Mesothelial cell of epicardium (in vitro differentiated cells): ENCODE measurements at regions not wholly inside any gene's neighbourhood (a gene's known extent, or its start where the extent isn't known, plus 50 kb on each side); places are given as distances from the start of the nearest gene placed in this dataset.

Experiments
- DNase-seq, 2 experiments: peaks; one replicate each; pipeline ENCODE4 v3.0.0; 2021; ENCODE audit warnings: low spot score in 2 of 2; ENCODE audit not compliant: unreplicated experiment in 2 of 2
- H3K27ac Mint-ChIP-seq: 2 replicates; pipeline ENCODE4 v1.8.0; 2021; ENCODE audit warnings: mixed read lengths
- H3K27me3 Mint-ChIP-seq: 2 replicates; pipeline ENCODE4 v1.8.0; 2021; ENCODE audit warnings: low read depth, mixed read lengths
- H3K36me3 Mint-ChIP-seq: 2 replicates; pipeline ENCODE4 v1.8.0; 2021; ENCODE audit warnings: mixed read lengths
- H3K4me1 Mint-ChIP-seq: 2 replicates; pipeline ENCODE4 v1.8.0; 2021; ENCODE audit warnings: mixed read lengths
- H3K4me3 Mint-ChIP-seq: 2 replicates; pipeline ENCODE4 v1.8.0; 2021; ENCODE audit warnings: mild to moderate bottlenecking, moderate library complexity, mixed read lengths
- H3K9me3 Mint-ChIP-seq: 2 replicates; pipeline ENCODE4 v1.8.0; 2021; ENCODE audit warnings: mixed read lengths
- TF ChIP-seq, protein P1 (sequence below): fragments of 200-600 bp; sonication (generic); IDR thresholded peaks from one replicate; pipeline ENCODE4 v1.5.0; 2021; ENCODE audit warnings: antibody characterized with exemption; ENCODE audit not compliant: unreplicated experiment

DNA sequence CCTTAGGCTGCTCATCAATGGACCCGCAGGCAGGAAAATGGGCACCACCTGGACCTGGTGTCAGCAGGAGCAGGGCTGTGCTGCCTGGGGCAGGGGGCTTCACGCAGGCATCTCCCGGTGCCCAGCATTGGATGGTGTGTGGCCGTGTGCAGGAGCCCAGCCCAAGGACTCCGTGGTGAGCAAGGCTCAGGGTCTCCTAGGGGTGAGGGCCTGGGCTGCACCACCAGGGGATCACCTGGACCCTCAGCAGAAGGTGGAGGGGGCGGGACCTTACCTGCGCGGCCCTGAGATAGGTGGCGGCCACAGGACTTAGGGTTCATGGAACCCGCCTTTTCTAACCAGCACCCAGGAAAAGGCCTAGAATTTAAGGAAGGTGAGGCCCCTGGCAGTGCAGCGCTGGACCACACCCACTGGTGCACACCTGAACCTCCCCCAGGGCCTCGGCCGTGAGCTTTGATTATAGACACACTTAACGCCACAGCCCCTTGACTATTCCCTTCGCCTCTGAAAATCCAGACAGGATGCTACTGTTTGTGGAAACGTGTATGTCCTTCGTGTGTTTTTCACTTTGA is 89.0 kb downstream of the TMEM18 start:
- H3K4me1 Mint-ChIP-seq: peaks cover 19% of the 10 kb centered on the region
- H3K36me3 Mint-ChIP-seq: no peaks in the 10 kb centered on the region
- TF ChIP-seq, protein P1, sequence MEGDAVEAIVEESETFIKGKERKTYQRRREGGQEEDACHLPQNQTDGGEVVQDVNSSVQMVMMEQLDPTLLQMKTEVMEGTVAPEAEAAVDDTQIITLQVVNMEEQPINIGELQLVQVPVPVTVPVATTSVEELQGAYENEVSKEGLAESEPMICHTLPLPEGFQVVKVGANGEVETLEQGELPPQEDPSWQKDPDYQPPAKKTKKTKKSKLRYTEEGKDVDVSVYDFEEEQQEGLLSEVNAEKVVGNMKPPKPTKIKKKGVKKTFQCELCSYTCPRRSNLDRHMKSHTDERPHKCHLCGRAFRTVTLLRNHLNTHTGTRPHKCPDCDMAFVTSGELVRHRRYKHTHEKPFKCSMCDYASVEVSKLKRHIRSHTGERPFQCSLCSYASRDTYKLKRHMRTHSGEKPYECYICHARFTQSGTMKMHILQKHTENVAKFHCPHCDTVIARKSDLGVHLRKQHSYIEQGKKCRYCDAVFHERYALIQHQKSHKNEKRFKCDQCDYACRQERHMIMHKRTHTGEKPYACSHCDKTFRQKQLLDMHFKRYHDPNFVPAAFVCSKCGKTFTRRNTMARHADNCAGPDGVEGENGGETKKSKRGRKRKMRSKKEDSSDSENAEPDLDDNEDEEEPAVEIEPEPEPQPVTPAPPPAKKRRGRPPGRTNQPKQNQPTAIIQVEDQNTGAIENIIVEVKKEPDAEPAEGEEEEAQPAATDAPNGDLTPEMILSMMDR: no peak
- H3K27me3 Mint-ChIP-seq: peaks cover 7% of the 10 kb centered on the region
- no peak overlapping the region for H3K27ac Mint-ChIP-seq
- no peak overlapping the region for H3K4me3 Mint-ChIP-seq
- peak in 1 of 2 experiments; percentile 32 for DNase-seq
- H3K9me3 Mint-ChIP-seq: no peaks in the 10 kb centered on the region

DNA sequence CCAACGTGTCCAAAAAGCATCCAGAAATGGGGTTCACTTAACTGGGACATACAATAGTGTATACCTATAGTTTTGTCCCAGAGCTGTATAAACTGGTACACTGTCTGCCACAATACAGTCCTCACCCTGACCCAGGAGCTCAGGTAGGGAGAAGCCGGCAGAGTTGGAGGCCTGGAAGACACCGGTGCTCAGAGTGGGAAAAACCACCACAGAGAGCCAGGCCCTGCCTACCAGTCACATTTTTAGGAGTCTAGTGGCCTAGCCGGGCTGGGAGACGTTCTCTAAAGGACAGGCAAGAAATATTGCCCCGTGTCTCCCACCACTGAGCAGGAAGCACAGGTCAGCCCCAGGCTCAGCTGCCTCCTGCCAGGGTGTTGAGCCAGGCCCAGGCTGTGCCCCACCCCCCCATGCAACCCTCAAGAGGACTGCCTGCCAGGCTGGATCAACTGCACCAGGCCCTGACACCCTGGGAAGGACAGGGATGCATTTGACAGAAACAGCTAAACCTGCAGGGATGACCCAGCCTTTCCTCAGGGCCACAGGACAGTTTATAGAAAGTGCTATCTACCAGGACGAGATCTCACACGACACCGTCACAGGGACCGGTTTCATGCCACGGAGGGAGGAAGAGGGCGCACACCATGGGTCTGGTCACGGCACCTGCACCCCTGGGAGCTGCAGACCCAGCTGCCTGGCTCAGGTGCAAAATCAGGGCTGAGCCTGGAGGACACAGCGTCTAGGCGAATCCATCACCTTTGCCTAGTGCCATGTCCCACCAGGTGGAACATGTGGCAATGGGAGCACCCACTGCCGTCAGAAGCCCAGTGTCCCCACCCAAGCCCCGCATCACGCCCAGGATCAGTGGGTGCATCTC is 89.9 kb downstream of the TMEM18 start:
- no peaks in the 10 kb centered on the region for H3K9me3 Mint-ChIP-seq
- H3K27me3 Mint-ChIP-seq: peaks cover 7% of the 10 kb centered on the region
- H3K4me1 Mint-ChIP-seq: peaks cover 19% of the 10 kb centered on the region
- TF ChIP-seq, protein P1: no peak
- H3K27ac Mint-ChIP-seq: peak overlapping the region; percentile 23
- no peaks in the 10 kb centered on the region for H3K36me3 Mint-ChIP-seq
- H3K4me3 Mint-ChIP-seq: no peak overlapping the region
- no peak for DNase-seq

DNA sequence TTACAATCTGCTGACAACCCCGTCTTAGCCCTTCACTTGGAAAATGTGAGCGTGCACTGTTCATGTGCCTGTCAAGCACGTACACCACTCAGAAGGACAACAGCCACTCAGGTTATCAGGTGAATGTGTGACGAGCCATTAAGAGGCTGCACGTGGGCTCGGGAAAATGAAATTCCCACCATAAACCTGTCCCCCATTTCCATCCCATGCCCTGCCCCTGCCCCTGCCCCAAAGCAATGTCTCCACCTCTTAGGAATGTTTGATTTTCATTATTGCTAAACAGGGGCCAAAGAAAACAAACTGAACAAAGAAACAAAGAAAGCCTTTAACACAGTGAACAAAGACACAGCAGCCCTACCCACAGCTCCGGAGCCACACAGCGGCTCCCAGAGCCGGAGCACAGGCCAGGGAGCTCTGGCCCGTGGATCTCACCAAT is 90.5 kb downstream of the TMEM18 start:
- no peaks in the 10 kb centered on the region for H3K9me3 Mint-ChIP-seq
- H3K27ac Mint-ChIP-seq: peak overlapping the region; percentile 23
- H3K4me1 Mint-ChIP-seq: peaks cover 19% of the 10 kb centered on the region
- H3K4me3 Mint-ChIP-seq: no peak overlapping the region
- H3K27me3 Mint-ChIP-seq: peaks cover 9% of the 10 kb centered on the region
- no peaks in the 10 kb centered on the region for H3K36me3 Mint-ChIP-seq
- no peak for DNase-seq
- TF ChIP-seq, protein P1: no peak

DNA sequence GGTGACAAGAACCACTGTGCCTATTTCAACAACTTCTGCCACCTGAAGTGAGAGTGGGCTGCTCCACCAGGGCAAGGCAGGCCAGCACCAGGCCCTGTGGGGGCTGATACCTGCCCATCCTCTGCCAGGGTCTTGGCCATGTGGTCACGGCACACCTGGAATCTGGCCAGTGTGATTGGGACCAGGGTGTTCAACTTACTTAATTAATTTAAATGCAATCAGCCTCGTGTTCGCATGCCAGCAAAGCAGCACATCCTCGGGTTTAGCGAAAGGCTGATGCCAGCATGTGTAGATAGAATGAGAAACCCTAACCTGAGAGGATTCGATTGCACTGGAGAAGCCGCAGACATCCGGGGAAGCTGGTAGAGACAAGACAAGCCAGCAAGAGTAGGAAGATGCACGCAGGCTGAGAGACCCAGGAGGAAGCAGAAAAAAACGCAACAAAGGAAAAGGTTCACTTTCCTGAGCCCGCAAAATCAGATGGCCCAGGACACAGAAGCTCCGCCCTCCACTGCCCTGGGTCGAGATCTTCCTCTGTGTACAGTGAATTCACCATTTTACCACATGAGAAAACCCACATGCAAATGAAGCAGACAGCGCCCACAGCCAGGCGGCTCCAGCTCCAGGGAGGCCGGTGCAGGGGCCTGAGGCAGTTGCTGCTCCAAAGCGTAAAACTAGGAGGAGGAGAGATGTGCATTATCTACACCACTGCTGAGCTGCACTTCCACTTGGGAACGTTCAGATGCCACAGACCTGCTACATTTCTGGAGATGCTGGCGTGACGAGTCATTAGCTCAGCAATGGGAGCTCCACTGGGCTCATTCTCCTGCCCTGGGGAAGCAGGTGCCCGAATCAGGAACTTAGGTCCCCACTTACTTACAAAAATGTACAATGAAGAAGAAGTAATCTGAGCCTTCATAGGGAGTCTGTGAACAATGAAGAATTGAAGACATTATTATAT is 92.1 kb downstream of the TMEM18 start:
- Mint-ChIP-seq H3K36me3 (no peaks in the 10 kb centered on the region), H3K27ac (peak overlapping the region; percentile 30), H3K4me3 (no peak overlapping the region), H3K9me3 (no peaks in the 10 kb centered on the region), H3K27me3 (peaks cover 9% of the 10 kb centered on the region), H3K4me1 (peaks cover 19% of the 10 kb centered on the region)
- TF ChIP-seq, protein P1: no peak
- DNase-seq: peak in 1 of 2 experiments; percentile 35

DNA sequence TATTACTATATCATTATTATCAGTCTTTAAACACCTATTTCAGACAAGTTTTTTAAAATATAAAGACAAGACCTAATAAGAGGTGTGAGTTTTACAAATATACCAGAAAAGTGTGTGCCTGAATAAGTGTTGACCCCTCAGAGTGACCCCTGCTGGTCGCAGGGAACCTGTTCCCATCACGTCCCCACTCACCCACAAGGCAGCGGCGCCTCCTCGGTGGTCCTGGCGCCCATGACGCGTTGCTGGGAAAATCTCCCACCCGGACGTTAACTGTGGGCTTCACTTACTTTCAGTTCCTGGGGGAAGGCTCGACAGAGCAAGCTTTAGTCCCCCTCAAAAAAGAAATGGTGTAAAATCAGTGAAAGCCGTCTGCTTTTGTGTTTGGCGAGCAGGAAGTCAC is 93.5 kb downstream of the TMEM18 start:
- Mint-ChIP-seq H3K36me3 (no peaks in the 10 kb centered on the region), H3K27ac (no peak overlapping the region), H3K27me3 (peaks cover 4% of the 10 kb centered on the region), H3K4me3 (no peak overlapping the region), H3K4me1 (peaks cover 19% of the 10 kb centered on the region), H3K9me3 (no peaks in the 10 kb centered on the region)
- TF ChIP-seq, protein P1: no peak
- no peak for DNase-seq
